ENCODE measurements at regions not wholly inside any gene's neighbourhood (a gene's known extent, or its start where the extent isn't known, plus 50 kb on each side); places are given as distances from the start of the nearest gene placed in this dataset.

DNA sequence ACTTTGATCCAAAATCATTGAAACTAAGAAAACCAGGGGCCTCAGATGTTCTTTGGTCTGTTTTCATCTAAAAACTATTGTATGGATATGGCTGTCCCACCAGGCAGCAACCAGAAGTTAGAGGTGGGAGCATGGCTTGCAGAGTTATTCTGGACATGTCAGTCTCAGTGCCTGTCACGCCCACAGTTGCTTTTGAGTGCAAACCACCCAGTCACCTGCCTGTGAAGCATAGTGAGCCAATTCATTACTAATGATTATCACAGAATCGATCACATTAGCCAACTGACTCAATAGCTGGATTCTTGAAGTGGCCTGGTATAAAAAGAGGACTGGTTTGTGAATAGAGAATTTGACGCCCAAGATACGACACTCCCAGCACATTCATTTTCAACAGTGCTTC is 104.2 kb upstream of the SORBS2 start:
- no peak for TF ChIP-seq EP300 (IDR thresholded peaks at IDR 0.05; ENCODE audit: low read depth)
- TF ChIP-seq, protein P1, sequence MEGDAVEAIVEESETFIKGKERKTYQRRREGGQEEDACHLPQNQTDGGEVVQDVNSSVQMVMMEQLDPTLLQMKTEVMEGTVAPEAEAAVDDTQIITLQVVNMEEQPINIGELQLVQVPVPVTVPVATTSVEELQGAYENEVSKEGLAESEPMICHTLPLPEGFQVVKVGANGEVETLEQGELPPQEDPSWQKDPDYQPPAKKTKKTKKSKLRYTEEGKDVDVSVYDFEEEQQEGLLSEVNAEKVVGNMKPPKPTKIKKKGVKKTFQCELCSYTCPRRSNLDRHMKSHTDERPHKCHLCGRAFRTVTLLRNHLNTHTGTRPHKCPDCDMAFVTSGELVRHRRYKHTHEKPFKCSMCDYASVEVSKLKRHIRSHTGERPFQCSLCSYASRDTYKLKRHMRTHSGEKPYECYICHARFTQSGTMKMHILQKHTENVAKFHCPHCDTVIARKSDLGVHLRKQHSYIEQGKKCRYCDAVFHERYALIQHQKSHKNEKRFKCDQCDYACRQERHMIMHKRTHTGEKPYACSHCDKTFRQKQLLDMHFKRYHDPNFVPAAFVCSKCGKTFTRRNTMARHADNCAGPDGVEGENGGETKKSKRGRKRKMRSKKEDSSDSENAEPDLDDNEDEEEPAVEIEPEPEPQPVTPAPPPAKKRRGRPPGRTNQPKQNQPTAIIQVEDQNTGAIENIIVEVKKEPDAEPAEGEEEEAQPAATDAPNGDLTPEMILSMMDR (IDR thresholded peaks at IDR 0.05), result no peak
